Hepatocyte (in vitro differentiated cells): ENCODE measurements at regions not wholly inside any gene's neighbourhood (a gene's known extent, or its start where the extent isn't known, plus 50 kb on each side); places are given as distances from the start of the nearest gene placed in this dataset.

Experiments used
- CTCF ChIP-seq: fragments of 200-600 bp; sonication (generic); IDR thresholded peaks from 2 replicates; pipeline ENCODE4 v1.5.1; 2016; ENCODE audit warnings: antibody characterized with exemption, mild to moderate bottlenecking; ENCODE audit not compliant: poor library complexity
- EZH2 ChIP-seq: fragments of 200-600 bp; sonication (generic); IDR thresholded peaks from 2 replicates; pipeline ENCODE4 v1.6.1; 2016; ENCODE audit warnings: antibody characterized with exemption, mild to moderate bottlenecking, borderline replicate concordance
- EZH2phosphoT487 ChIP-seq: fragments of 200-600 bp; sonication (generic); IDR thresholded peaks from one replicate; pipeline ENCODE4 v1.6.1; 2018; ENCODE audit warnings: antibody characterized with exemption, mild to moderate bottlenecking, low read depth, moderate library complexity; ENCODE audit not compliant: unreplicated experiment, severe bottlenecking

- TF ChIP-seq CTCF (no peak), EZH2 (no peak), EZH2phosphoT487 (no peak)
Measured at GRCh38 chr1:97010566-97011264, 289.1 kb downstream of the PTBP2 start.
